PC-9 (cell line): ENCODE measurements at regions not wholly inside any gene's neighbourhood (a gene's known extent, or its start where the extent isn't known, plus 50 kb on each side); places are given as distances from the start of the nearest gene placed in this dataset.

Source experiments
- BruUV-seq: library from RNA; stranded (reverse); fragments of 400-500 nt; replicated peaks from 2 replicates; lab custom pipeline; 2021; lab: Mats Ljungman, UMichigan
- CTCF ChIA-PET: fragments of 300-600 bp; sonication (Branson Sonifier 250); formaldehyde crosslinking; loops from one replicate; lab custom pipeline; 2022; ENCODE audit warnings: antibody characterized with exemption; lab: Charles Lee
- POLR2A ChIA-PET: fragments of 300-600 bp; sonication (Branson Sonifier 250); formaldehyde crosslinking; loops from one replicate; lab custom pipeline; 2022; ENCODE audit warnings: antibody characterized with exemption; ENCODE audit not compliant: unreplicated experiment; lab: Charles Lee
- DNase-seq, 2 experiments: peaks; one replicate each; pipeline versions ENCODE4 v3.0.0 to v3.0.0-alpha.2; 2015 to 2022; ENCODE audit warnings: mixed read lengths in 1 of 2
- H2AFZ ChIP-seq: fragments of 200-600 bp; sonication (generic); 2 replicates; pipeline ENCODE4 v1.8.1; 2017; ENCODE audit warnings: antibody characterized with exemption
- H3F3A ChIP-seq: fragments of 200-600 bp; sonication (generic); 2 replicates; pipeline ENCODE4 v1.8.1; 2017; ENCODE audit warnings: antibody characterized with exemption, mild to moderate bottlenecking, low read depth; ENCODE audit not compliant: insufficient read depth
- H3K27ac ChIP-seq: fragments of 200-600 bp; sonication (generic); 2 replicates; pipeline ENCODE4 v1.6.1; 2016; ENCODE audit warnings: mixed run types
- H3K27me3 ChIP-seq: fragments of 200-600 bp; sonication (generic); 2 replicates; pipeline ENCODE4 v1.6.1; 2016; ENCODE audit warnings: low read depth, mixed run types; ENCODE audit not compliant: insufficient read depth
- H3K36me3 ChIP-seq: fragments of 200-600 bp; sonication (generic); 2 replicates; pipeline ENCODE4 v1.6.1; 2016; ENCODE audit warnings: low read depth, mixed run types
- H3K4me1 ChIP-seq: fragments of 200-600 bp; sonication (generic); replicated peaks from 2 replicates; pipeline ENCODE4 v1.6.1; 2016; ENCODE audit warnings: mixed run types; ENCODE audit not compliant: insufficient read depth
- H3K4me2 ChIP-seq: fragments of 200-600 bp; sonication (generic); 2 replicates; pipeline ENCODE4 v1.6.1; 2017; ENCODE audit warnings: mixed run types
- H3K4me3 ChIP-seq: fragments of 200-600 bp; sonication (generic); 2 replicates; pipeline ENCODE4 v1.6.1; 2016; ENCODE audit warnings: mixed run types
- H3K79me2 ChIP-seq: fragments of 200-600 bp; sonication (generic); 2 replicates; pipeline ENCODE4 v1.6.1; 2017; ENCODE audit warnings: low read depth, mixed run types
- H3K9me2 ChIP-seq: fragments of 200-600 bp; sonication (generic); 2 replicates; pipeline ENCODE4 v1.8.1; 2017; ENCODE audit warnings: mild to moderate bottlenecking; ENCODE audit not compliant: insufficient read depth
- H3K9me3 ChIP-seq: fragments of 200-600 bp; sonication (generic); 2 replicates; pipeline ENCODE4 v1.8.1; 2016; ENCODE audit warnings: low read depth; ENCODE audit not compliant: insufficient read depth
- H4K20me1 ChIP-seq: fragments of 200-600 bp; sonication (generic); 2 replicates; pipeline ENCODE4 v1.8.1; 2017; ENCODE audit not compliant: insufficient read depth
- EZH2 ChIP-seq: fragments of 200-600 bp; sonication (generic); IDR thresholded peaks from 2 replicates; pipeline ENCODE4 v1.8.0; 2017; ENCODE audit warnings: antibody characterized with exemption, low read depth
- intact Hi-C: fragments of 100-400 bp; cut with micrococcal nuclease; formaldehyde crosslinking; loops from one replicate; pipeline ENCODE4 v1.10.0; 2022; ENCODE audit not compliant: unreplicated experiment
- TF ChIP-seq, protein P1 (sequence below): fragments of 200-600 bp; sonication (generic); conservative IDR thresholded peaks from 2 replicates; pipeline ENCODE4 v1.6.1; 2017; ENCODE audit warnings: mixed run types, antibody characterized with exemption, mild to moderate bottlenecking, moderate library complexity

GRCh38 chr20:22838001-22838400 lies 197.1 kb upstream of the SSTR4 start:
- Histone ChIP-seq H4K20me1 (no peaks in the 10 kb centered on the region), H3K27ac (no peak overlapping the region), H3K4me2 (no peak overlapping the region), H3K36me3 (no peaks in the 10 kb centered on the region), H3K79me2 (no peaks in the 10 kb centered on the region), H2AFZ (no peak overlapping the region), H3K9me3 (no peaks in the 10 kb centered on the region), H3K27me3 (no peaks in the 10 kb centered on the region), H3F3A (no peaks in the 10 kb centered on the region), H3K4me1 (peaks cover 14% of the 10 kb centered on the region), H3K4me3 (no peak overlapping the region), H3K9me2 (no peaks in the 10 kb centered on the region)
- CTCF ChIA-PET, result no interaction called here
- intact Hi-C loops, result no loop called here
- DNase-seq, result no peak
- POLR2A ChIA-PET, result no interaction called here
- TF ChIP-seq, protein P1, sequence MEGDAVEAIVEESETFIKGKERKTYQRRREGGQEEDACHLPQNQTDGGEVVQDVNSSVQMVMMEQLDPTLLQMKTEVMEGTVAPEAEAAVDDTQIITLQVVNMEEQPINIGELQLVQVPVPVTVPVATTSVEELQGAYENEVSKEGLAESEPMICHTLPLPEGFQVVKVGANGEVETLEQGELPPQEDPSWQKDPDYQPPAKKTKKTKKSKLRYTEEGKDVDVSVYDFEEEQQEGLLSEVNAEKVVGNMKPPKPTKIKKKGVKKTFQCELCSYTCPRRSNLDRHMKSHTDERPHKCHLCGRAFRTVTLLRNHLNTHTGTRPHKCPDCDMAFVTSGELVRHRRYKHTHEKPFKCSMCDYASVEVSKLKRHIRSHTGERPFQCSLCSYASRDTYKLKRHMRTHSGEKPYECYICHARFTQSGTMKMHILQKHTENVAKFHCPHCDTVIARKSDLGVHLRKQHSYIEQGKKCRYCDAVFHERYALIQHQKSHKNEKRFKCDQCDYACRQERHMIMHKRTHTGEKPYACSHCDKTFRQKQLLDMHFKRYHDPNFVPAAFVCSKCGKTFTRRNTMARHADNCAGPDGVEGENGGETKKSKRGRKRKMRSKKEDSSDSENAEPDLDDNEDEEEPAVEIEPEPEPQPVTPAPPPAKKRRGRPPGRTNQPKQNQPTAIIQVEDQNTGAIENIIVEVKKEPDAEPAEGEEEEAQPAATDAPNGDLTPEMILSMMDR, result no peak
- no peak for TF ChIP-seq EZH2
- no TSS peak for BruUV-seq

DNA sequence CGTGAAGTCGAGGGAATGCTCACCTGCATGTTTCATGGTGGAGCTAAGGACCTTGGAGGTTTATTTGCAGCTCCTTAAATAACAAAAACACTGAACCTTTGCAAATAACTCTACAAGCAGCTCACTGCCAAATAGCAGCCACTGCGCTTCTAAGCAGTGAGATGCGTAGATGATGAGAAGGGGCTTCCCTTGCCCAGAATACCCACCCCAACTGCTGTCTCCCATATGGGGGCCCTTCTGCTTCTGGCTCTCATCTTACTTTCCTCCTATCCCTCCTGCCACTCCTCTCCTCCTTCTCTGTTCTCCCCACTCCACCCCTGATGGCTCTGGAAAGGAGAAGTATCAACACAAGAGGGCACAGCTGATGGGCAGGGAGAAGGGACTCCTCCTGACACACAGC lies 193.3 kb upstream of the SSTR4 start:
- no TSS peak for BruUV-seq
- CTCF ChIA-PET, result no interaction called here
- TF ChIP-seq, protein P1, result no peak
- no peak for TF ChIP-seq EZH2

DNA sequence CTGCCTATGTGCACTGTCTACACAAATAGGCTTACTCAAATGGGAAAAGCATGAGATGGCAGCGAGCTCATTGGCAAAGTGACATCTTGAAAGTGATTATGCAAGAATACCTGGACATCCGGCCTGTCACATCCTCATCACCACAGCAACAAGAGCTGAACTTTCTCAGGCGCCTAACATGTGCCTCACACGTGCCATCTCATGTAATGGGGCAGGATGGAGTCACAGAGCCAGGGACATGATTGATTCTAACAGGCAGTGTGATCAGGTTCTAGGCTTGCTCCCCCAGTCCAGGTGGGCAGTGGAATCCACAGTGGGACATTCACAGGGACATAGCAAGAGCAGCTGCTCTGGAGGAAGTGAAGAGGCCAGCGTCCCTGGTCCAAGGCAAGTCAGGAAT lies 192.3 kb upstream of the SSTR4 start:
- no peak overlapping the region for H3K4me3 ChIP-seq
- DNase-seq, result no peak
- H3K27me3 ChIP-seq, result no peaks in the 10 kb centered on the region
- no peak overlapping the region for H3K27ac ChIP-seq
- peaks cover 12% of the 10 kb centered on the region; the same call in 1 of the 2 replicates for H3K4me1 ChIP-seq
- TF ChIP-seq, protein P1, result no peak
- TF ChIP-seq EZH2, result no peak
- H3K36me3 ChIP-seq, result no peaks in the 10 kb centered on the region
- H2AFZ ChIP-seq, result no peak overlapping the region
- BruUV-seq, result no TSS peak
- no peaks in the 10 kb centered on the region for H3F3A ChIP-seq
- CTCF ChIA-PET, result no interaction called here
- intact Hi-C loops, result no loop called here
- POLR2A ChIA-PET, result no interaction called here
- H3K4me2 ChIP-seq, result no peak overlapping the region
- H4K20me1 ChIP-seq, result no peaks in the 10 kb centered on the region
- 0 out of 2 replicates have a peak, but pooled peaks cover 1% of the 10 kb centered on the region for H3K9me3 ChIP-seq
- H3K9me2 ChIP-seq, result no peaks in the 10 kb centered on the region
- H3K79me2 ChIP-seq, result no peaks in the 10 kb centered on the region

More for the DNA sequence above, 193.3 kb upstream of the SSTR4 start:
- no peak overlapping the region for H3K4me2 ChIP-seq
- no peaks in the 10 kb centered on the region for H3K79me2 ChIP-seq
- no peak for DNase-seq
- no peaks in the 10 kb centered on the region for H4K20me1 ChIP-seq
- no peaks in the 10 kb centered on the region for H3K9me2 ChIP-seq
- no peaks in the 10 kb centered on the region for H3K27me3 ChIP-seq
- POLR2A ChIA-PET, result no interaction called here
- no peaks in the 10 kb centered on the region for H3K9me3 ChIP-seq
- H2AFZ ChIP-seq, result no peak overlapping the region
- no peak overlapping the region for H3K4me3 ChIP-seq
- intact Hi-C loops, result no loop called here
- no peaks in the 10 kb centered on the region for H3F3A ChIP-seq
- H3K4me1 ChIP-seq, result peaks cover 8% of the 10 kb centered on the region
- no peak overlapping the region for H3K27ac ChIP-seq
- no peaks in the 10 kb centered on the region for H3K36me3 ChIP-seq
